Ishikawa (cell line): ENCODE measurements at regions not wholly inside any gene's neighbourhood (a gene's known extent, or its start where the extent isn't known, plus 50 kb on each side); places are given as distances from the start of the nearest gene placed in this dataset.

Source experiments
- CEBPB ChIP-seq: IDR thresholded peaks from 2 replicates; pipeline ENCODE4 v1.6.1; 2012
- CREB1 ChIP-seq: IDR thresholded peaks from 2 replicates; pipeline ENCODE4 v1.6.1; 2012; ENCODE audit warnings: low read depth
- EGR1 ChIP-seq: IDR thresholded peaks from 2 replicates; pipeline ENCODE4 v1.6.1; 2012
- EP300 ChIP-seq: IDR thresholded peaks from 2 replicates; pipeline ENCODE4 v1.6.1; 2012; ENCODE audit warnings: borderline replicate concordance
- FOXM1 ChIP-seq: IDR thresholded peaks from 2 replicates; pipeline ENCODE4 v1.6.1; 2012; ENCODE audit warnings: low read depth, borderline replicate concordance
- NFIC ChIP-seq: IDR thresholded peaks from 2 replicates; pipeline ENCODE4 v1.6.1; 2012
- RAD21 ChIP-seq: IDR thresholded peaks from 2 replicates; pipeline ENCODE4 v1.6.1; 2012; ENCODE audit warnings: low read depth
- TAF1 ChIP-seq: IDR thresholded peaks from 2 replicates; pipeline ENCODE4 v1.6.1; 2012; ENCODE audit warnings: low read depth, mild to moderate bottlenecking
- TCF12 ChIP-seq: IDR thresholded peaks from 2 replicates; pipeline ENCODE4 v1.6.1; 2012; ENCODE audit warnings: low read depth
- TEAD4 ChIP-seq: IDR thresholded peaks from 2 replicates; pipeline ENCODE4 v1.6.1; 2012
- YY1 ChIP-seq: IDR thresholded peaks from 2 replicates; pipeline ENCODE4 v1.6.1; 2012; ENCODE audit warnings: low read depth
- ZBTB7A ChIP-seq: IDR thresholded peaks from 2 replicates; pipeline ENCODE4 v1.6.1; 2012; ENCODE audit warnings: low read depth
- TF ChIP-seq, protein P1 (sequence below): IDR thresholded peaks from 2 replicates; pipeline ENCODE4 v1.6.1; 2012
- TF ChIP-seq, protein P2 (sequence below): IDR thresholded peaks from 2 replicates; pipeline ENCODE4 v1.6.1; 2012
- TF ChIP-seq, protein P3 (sequence below): IDR thresholded peaks from 2 replicates; pipeline ENCODE4 v1.6.1; 2012; ENCODE audit warnings: low read depth, mild to moderate bottlenecking

DNA sequence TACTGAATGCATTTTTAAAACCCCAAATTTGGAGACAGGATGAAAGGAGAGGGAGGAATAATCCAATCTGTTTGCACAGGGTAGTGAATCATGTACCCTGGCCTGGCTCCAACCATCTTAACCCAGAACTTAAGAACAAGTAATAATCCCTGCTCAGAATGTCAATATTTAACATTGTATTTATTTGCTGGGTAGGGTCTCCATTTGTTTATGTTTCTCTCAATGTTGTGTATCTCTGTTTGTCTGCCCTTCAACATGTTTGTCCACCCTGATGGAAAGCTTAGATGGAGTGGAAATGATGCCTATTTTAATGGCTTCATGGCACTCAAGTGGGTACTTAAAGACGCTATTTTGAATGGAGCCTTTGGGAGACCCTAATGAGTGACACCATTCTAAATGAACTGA, 54.4 kb upstream of the CDC42BPA start:
- no peak for TF ChIP-seq EGR1
- no peak for TF ChIP-seq ZBTB7A
- no peak for TF ChIP-seq YY1
- no peak for TF ChIP-seq FOXM1
- TF ChIP-seq EP300: no peak
- TF ChIP-seq RAD21: no peak
- no peak for TF ChIP-seq CEBPB
- no peak for TF ChIP-seq TEAD4
- no peak for TF ChIP-seq NFIC
- no peak for TF ChIP-seq CREB1
- TF ChIP-seq TAF1: no peak
- TF ChIP-seq, protein P1, sequence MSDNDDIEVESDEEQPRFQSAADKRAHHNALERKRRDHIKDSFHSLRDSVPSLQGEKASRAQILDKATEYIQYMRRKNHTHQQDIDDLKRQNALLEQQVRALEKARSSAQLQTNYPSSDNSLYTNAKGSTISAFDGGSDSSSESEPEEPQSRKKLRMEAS: no peak

DNA sequence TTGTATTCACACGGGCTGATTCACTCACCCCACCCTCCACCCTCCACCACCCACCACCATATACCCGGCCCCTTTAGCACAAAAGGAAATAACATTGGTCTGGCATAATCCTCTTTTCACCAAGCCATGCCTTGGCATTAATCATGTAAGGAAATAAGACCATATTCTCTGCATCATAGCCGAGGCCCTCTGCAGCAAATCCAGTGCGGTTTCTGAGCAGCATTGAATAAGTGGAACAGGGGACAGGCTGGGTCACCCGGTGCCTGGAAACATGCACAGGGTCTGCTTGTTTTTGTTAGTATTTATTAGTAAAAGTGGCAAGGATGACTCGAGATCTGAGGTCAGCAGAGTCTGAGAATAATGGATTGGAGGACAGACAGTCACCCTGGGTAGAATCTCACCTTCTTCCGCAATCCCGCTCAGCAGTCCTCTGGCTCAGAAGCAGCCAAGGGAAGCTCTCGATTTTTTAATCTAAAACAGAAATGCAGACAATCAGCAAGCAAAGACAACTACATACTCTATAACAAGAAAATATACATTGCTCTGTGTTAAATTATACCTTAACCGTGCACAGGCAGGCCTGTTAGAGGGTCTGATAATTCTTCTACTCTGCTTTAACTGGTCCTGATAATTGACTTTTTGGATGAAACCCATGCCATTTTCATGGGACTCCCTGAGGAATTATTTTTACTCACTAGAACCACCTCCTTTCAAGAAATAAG, 52.4 kb upstream of the CDC42BPA start:
- TF ChIP-seq TEAD4: no peak
- TF ChIP-seq ZBTB7A: no peak
- no peak for TF ChIP-seq TCF12
- TF ChIP-seq, protein P2, sequence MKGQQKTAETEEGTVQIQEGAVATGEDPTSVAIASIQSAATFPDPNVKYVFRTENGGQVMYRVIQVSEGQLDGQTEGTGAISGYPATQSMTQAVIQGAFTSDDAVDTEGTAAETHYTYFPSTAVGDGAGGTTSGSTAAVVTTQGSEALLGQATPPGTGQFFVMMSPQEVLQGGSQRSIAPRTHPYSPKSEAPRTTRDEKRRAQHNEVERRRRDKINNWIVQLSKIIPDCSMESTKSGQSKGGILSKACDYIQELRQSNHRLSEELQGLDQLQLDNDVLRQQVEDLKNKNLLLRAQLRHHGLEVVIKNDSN: no peak
- no peak for TF ChIP-seq EP300
- TF ChIP-seq, protein P1: no peak
- TF ChIP-seq RAD21: no peak
- TF ChIP-seq FOXM1: no peak
- TF ChIP-seq TAF1: no peak
- TF ChIP-seq, protein P3, sequence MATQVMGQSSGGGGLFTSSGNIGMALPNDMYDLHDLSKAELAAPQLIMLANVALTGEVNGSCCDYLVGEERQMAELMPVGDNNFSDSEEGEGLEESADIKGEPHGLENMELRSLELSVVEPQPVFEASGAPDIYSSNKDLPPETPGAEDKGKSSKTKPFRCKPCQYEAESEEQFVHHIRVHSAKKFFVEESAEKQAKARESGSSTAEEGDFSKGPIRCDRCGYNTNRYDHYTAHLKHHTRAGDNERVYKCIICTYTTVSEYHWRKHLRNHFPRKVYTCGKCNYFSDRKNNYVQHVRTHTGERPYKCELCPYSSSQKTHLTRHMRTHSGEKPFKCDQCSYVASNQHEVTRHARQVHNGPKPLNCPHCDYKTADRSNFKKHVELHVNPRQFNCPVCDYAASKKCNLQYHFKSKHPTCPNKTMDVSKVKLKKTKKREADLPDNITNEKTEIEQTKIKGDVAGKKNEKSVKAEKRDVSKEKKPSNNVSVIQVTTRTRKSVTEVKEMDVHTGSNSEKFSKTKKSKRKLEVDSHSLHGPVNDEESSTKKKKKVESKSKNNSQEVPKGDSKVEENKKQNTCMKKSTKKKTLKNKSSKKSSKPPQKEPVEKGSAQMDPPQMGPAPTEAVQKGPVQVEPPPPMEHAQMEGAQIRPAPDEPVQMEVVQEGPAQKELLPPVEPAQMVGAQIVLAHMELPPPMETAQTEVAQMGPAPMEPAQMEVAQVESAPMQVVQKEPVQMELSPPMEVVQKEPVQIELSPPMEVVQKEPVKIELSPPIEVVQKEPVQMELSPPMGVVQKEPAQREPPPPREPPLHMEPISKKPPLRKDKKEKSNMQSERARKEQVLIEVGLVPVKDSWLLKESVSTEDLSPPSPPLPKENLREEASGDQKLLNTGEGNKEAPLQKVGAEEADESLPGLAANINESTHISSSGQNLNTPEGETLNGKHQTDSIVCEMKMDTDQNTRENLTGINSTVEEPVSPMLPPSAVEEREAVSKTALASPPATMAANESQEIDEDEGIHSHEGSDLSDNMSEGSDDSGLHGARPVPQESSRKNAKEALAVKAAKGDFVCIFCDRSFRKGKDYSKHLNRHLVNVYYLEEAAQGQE: no peak
- no peak for TF ChIP-seq CREB1
- no peak for TF ChIP-seq NFIC
- TF ChIP-seq CEBPB: no peak
- no peak for TF ChIP-seq EGR1
- TF ChIP-seq YY1: no peak

DNA sequence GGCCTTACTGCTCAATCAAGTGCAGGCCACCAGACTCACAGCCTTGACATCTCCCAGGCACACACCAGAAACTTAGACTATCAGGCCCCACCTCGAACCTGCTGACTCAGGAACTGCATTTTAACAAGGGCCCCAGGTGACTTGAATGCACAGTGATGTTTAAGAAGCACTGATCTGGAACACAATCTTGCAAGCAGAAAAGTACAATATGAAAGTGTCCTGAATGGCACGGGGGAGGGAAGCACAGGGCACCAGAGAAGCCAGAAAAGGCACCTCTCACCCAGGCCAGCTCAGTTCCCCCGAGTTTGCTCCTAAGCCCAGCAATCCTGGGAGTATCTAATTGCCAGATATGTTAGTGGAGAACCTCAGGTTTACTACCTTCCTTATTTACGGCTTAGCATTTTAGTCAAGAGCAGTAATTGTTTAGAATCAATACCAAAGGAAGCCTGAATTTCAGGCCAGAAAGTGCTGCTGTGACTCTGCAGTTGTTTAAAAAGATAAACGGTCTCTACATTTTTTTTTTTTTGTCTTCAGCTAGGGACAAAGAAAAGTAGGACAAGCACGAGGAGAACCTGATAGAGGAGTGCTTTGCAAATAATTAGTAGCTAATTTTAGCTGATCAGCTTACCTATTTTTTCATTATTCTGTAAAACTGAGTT, 50.9 kb upstream of the CDC42BPA start:
- TF ChIP-seq EGR1 (no peak), ZBTB7A (no peak)
- TF ChIP-seq, protein P2: no peak
